ENCODE measurements at regions not wholly inside any gene's neighbourhood (a gene's known extent, or its start where the extent isn't known, plus 50 kb on each side); places are given as distances from the start of the nearest gene placed in this dataset.

DNA sequence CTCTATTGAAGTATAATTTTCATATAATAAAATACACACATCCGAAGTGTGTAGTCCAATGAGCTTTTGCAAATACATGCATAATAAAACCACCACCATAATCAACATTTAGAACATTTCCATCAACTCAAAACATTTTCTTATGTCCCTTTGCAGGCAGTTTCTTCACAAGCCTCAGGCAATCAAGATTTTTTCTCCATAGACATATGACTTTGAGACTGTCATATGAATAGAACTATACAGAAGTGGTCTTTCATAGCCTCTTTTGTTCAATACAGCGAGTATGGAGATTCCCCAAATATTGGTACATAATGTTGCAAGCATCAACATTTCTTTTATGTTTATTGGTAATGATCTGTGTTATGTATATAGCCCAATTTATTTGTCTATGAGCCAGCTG is 983.2 kb downstream of the CDH11 start:
- TF ChIP-seq, protein P1, sequence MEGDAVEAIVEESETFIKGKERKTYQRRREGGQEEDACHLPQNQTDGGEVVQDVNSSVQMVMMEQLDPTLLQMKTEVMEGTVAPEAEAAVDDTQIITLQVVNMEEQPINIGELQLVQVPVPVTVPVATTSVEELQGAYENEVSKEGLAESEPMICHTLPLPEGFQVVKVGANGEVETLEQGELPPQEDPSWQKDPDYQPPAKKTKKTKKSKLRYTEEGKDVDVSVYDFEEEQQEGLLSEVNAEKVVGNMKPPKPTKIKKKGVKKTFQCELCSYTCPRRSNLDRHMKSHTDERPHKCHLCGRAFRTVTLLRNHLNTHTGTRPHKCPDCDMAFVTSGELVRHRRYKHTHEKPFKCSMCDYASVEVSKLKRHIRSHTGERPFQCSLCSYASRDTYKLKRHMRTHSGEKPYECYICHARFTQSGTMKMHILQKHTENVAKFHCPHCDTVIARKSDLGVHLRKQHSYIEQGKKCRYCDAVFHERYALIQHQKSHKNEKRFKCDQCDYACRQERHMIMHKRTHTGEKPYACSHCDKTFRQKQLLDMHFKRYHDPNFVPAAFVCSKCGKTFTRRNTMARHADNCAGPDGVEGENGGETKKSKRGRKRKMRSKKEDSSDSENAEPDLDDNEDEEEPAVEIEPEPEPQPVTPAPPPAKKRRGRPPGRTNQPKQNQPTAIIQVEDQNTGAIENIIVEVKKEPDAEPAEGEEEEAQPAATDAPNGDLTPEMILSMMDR (IDR thresholded peaks at IDR 0.05), result no peak
- H3K27ac Mint-ChIP-seq, result no peak overlapping the region
- Histone ChIP-seq H3K9me3 (ENCODE audit: control insufficient read depth, insufficient read depth, low read length) (no peaks in the 10 kb centered on the region), H3K27ac (ENCODE audit: low read length) (no peak overlapping the region), H3K36me3 (ENCODE audit: control insufficient read depth, insufficient read depth, low read length) (no peaks in the 10 kb centered on the region), H3K4me1 (ENCODE audit: control insufficient read depth, insufficient read depth, low read length) (no peaks in the 10 kb centered on the region), H3K27me3 (ENCODE audit: control insufficient read depth, insufficient read depth, low read length) (no peaks in the 10 kb centered on the region), H3K4me3 (ENCODE audit: low read length) (no peak overlapping the region)
- DNase-seq (no peak), ATAC-seq (no peak)
- 42% methylated on average over 2 of the region's 2 CpGs for WGBS (ENCODE audit: insufficient coverage)
- intact Hi-C loops (cut with micrococcal nuclease), result no loop called here
- no peak overlapping the region for H3K4me3 Mint-ChIP-seq
- H3K4me1 Mint-ChIP-seq, result no peaks in the 10 kb centered on the region
- no peaks in the 10 kb centered on the region for H3K36me3 Mint-ChIP-seq
- H3K27me3 Mint-ChIP-seq (ENCODE audit: low read depth in 2 of 2), result no peaks in the 10 kb centered on the region
- peaks cover 2 to 5% of the 10 kb centered on the region in 2 donors for H3K9me3 Mint-ChIP-seq

DNA sequence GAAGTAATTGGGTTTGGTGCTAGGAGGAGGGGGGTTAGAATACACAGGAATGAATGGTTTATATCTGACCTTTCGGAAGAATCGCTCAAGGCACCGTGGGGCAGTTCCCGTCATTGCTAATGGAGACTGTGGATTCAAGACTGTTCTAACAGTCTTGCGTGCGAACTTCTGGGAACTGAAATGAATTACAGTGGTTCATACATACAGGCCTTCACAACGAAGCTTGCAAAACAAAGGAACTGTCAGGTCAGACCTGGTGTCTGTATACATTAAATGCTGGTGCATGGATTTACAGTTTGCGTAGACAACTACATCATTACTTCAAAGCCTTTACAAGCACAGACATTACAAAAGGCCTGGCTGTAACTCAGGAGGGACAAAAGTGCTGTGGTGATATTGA is 983.9 kb downstream of the CDH11 start:
- 94% methylated on average over 8 of the region's 8 CpGs for WGBS (ENCODE audit: insufficient coverage)
- ATAC-seq, result no peak
- H3K9me3 Mint-ChIP-seq, result peaks cover 4 to 8% of the 10 kb centered on the region in 2 donors
- intact Hi-C loops (cut with micrococcal nuclease), result no loop called here
- H3K4me1 Mint-ChIP-seq, result no peaks in the 10 kb centered on the region
- H3K36me3 ChIP-seq (ENCODE audit: control insufficient read depth, insufficient read depth, low read length), result no peaks in the 10 kb centered on the region
- no peaks in the 10 kb centered on the region for H3K4me1 ChIP-seq (ENCODE audit: control insufficient read depth, insufficient read depth, low read length)
- H3K27ac ChIP-seq (ENCODE audit: low read length), result no peak overlapping the region
- no peak overlapping the region for H3K4me3 ChIP-seq (ENCODE audit: low read length)
- H3K4me3 Mint-ChIP-seq, result no peak overlapping the region
- H3K27ac Mint-ChIP-seq, result no peak overlapping the region
- H3K36me3 Mint-ChIP-seq, result no peaks in the 10 kb centered on the region
- no peaks in the 10 kb centered on the region for H3K27me3 Mint-ChIP-seq (ENCODE audit: low read depth in 2 of 2)
- TF ChIP-seq, protein P1 (IDR thresholded peaks at IDR 0.05), result no peak
- no peak for DNase-seq
- no peaks in the 10 kb centered on the region for H3K27me3 ChIP-seq (ENCODE audit: control insufficient read depth, insufficient read depth, low read length)
- H3K9me3 ChIP-seq (ENCODE audit: control insufficient read depth, insufficient read depth, low read length), result no peaks in the 10 kb centered on the region

DNA sequence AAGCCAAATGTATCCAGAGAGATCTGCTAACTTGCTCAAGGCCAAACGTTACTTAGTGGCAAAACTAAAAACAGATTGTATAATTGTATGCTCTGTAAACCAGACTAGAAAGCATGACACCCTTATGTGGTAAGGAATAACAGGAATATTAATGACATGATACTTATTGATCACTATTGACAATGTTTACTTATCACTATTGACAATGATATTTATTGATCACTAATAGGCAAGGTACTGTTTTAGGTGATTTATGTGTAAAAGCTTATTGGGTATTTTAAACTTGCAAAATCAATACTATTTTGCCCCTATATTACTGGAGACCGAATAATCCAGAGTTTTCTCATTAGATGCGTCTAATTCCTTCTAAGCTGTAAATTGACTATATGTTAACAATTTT is 985.1 kb downstream of the CDH11 start:
- no peaks in the 10 kb centered on the region for H3K27me3 ChIP-seq (ENCODE audit: control insufficient read depth, insufficient read depth, low read length)
- no peak overlapping the region for H3K27ac ChIP-seq (ENCODE audit: low read length)
- TF ChIP-seq, protein P1 (IDR thresholded peaks at IDR 0.05), result no peak
- no peak overlapping the region for H3K4me3 ChIP-seq (ENCODE audit: low read length)
- peaks cover 3% of the 10 kb centered on the region for H3K9me3 ChIP-seq (ENCODE audit: control insufficient read depth, insufficient read depth, low read length)
- H3K36me3 ChIP-seq (ENCODE audit: control insufficient read depth, insufficient read depth, low read length), result no peaks in the 10 kb centered on the region
- H3K36me3 Mint-ChIP-seq, result no peaks in the 10 kb centered on the region
- H3K4me1 Mint-ChIP-seq, result no peaks in the 10 kb centered on the region
- peaks cover 7 to 10% of the 10 kb centered on the region in 2 donors for H3K9me3 Mint-ChIP-seq
- no peaks in the 10 kb centered on the region for H3K4me1 ChIP-seq (ENCODE audit: control insufficient read depth, insufficient read depth, low read length)
- 88% methylated on average over 1 of the region's 3 CpGs for WGBS (ENCODE audit: insufficient coverage)
- H3K27me3 Mint-ChIP-seq (ENCODE audit: low read depth in 2 of 2), result no peaks in the 10 kb centered on the region
- H3K27ac Mint-ChIP-seq, result no peak overlapping the region
- intact Hi-C loops (cut with micrococcal nuclease), result no loop called here
- DNase-seq (no peak), ATAC-seq (no peak)
- no peak overlapping the region for H3K4me3 Mint-ChIP-seq

DNA sequence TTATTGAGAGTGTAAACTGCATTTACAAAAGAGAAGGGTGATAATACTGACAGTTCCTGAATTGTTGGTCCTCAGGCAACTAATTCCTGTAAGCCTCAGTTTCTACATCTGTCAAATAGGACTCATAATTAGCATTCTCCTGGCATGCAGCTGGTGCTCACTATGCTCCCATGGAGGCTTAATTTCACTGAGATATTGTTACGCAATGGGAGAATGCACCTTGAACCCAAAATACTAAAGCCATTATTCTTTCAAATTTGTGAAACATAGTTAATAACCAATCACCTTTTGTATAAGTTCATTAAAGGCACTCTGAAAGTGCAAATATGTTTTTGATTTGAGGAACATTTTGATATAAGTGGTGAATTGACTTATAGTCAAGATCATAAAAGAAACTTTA is 985.5 kb downstream of the CDH11 start:
- Mint-ChIP-seq H3K36me3 (no peaks in the 10 kb centered on the region), H3K27me3 (ENCODE audit: low read depth in 2 of 2) (no peaks in the 10 kb centered on the region), H3K4me3 (no peak overlapping the region), H3K4me1 (no peaks in the 10 kb centered on the region), H3K9me3 (peaks cover 7 to 10% of the 10 kb centered on the region in 2 donors), H3K27ac (no peak overlapping the region)
- H3K4me3 ChIP-seq (ENCODE audit: low read length), result no peak overlapping the region
- H3K27ac ChIP-seq (ENCODE audit: low read length), result no peak overlapping the region
- DNase-seq (no peak), ATAC-seq (no peak)
- TF ChIP-seq, protein P1 (IDR thresholded peaks at IDR 0.05), result no peak
- H3K27me3 ChIP-seq (ENCODE audit: control insufficient read depth, insufficient read depth, low read length), result no peaks in the 10 kb centered on the region
- H3K9me3 ChIP-seq (ENCODE audit: control insufficient read depth, insufficient read depth, low read length), result peaks cover 7% of the 10 kb centered on the region
- no peaks in the 10 kb centered on the region for H3K4me1 ChIP-seq (ENCODE audit: control insufficient read depth, insufficient read depth, low read length)
- H3K36me3 ChIP-seq (ENCODE audit: control insufficient read depth, insufficient read depth, low read length), result no peaks in the 10 kb centered on the region
- intact Hi-C loops (cut with micrococcal nuclease), result no loop called here
- WGBS (ENCODE audit: insufficient coverage), result 100% methylated on average over 1 of the region's 1 CpG

Measured in natural killer cell (primary cell).